ENCODE measurements at regions not wholly inside any gene's neighbourhood (a gene's known extent, or its start where the extent isn't known, plus 50 kb on each side); places are given as distances from the start of the nearest gene placed in this dataset.
"Not testable (repeated sequence)": the region's sequence is repeated elsewhere in the genome, so short reads cannot be mapped to it uniquely, and the experiment has no call there.

- no peaks in the 10 kb centered on the region for H3K4me1 Mint-ChIP-seq (ENCODE audit: insufficient read depth, unreplicated experiment)
- H3K9me3 Mint-ChIP-seq (ENCODE audit: unreplicated experiment) = no peaks in the 10 kb centered on the region
- ChIA-PET POLR2A (interaction anchor here (0.6 kb wide), 1 partner anchor 521 kb away, joined by 3 read pairs; no protein-coding TSS in a partner anchor), CTCF (interaction anchor here (1.0 kb wide), 1 partner anchor 19 kb away, joined by 3 read pairs; no protein-coding TSS in a partner anchor)
- no peak for DNase-seq (ENCODE audit: unreplicated experiment)
- H3K4me3 Mint-ChIP-seq (ENCODE audit: unreplicated experiment) = no peak overlapping the region
- no TSS peak for BruUV-seq (replicated peaks)
- H3K27me3 Mint-ChIP-seq (ENCODE audit: insufficient read depth, unreplicated experiment) = peaks cover 53% of the 10 kb centered on the region
- TF ChIP-seq CTCF (IDR thresholded peaks at IDR 0.05; ENCODE audit: unreplicated experiment) = no peak
- H3K36me3 Mint-ChIP-seq (ENCODE audit: insufficient read depth, unreplicated experiment) = no peaks in the 10 kb centered on the region
- intact Hi-C loops (cut with micrococcal nuclease) = no loop called here
- H3K27ac Mint-ChIP-seq (ENCODE audit: low read depth, unreplicated experiment) = no peak overlapping the region
Observed at GRCh38 chr21:35504277-35504676, 455.2 kb upstream of the RUNX1 start.

GRCh38 chr21:35503671-35504070 is 454.6 kb upstream of the RUNX1 start:
- DNase-seq (ENCODE audit: unreplicated experiment) = no peak
- no peak overlapping the region for H3K4me3 Mint-ChIP-seq (ENCODE audit: unreplicated experiment)
- POLR2A ChIA-PET = no interaction called here
- H3K27ac Mint-ChIP-seq (ENCODE audit: low read depth, unreplicated experiment) = no peak overlapping the region
- CTCF ChIA-PET = interaction anchor here (1.0 kb wide), 1 partner anchor 19 kb away, joined by 3 read pairs; no protein-coding TSS in a partner anchor
- no peaks in the 10 kb centered on the region for H3K9me3 Mint-ChIP-seq (ENCODE audit: unreplicated experiment)
- H3K36me3 Mint-ChIP-seq (ENCODE audit: insufficient read depth, unreplicated experiment) = no peaks in the 10 kb centered on the region
- H3K27me3 Mint-ChIP-seq (ENCODE audit: insufficient read depth, unreplicated experiment) = peaks cover 53% of the 10 kb centered on the region
- no TSS peak for BruUV-seq (replicated peaks)
- intact Hi-C loops (cut with micrococcal nuclease) = no loop called here
- TF ChIP-seq CTCF (IDR thresholded peaks at IDR 0.05; ENCODE audit: unreplicated experiment) = no peak
- no peaks in the 10 kb centered on the region for H3K4me1 Mint-ChIP-seq (ENCODE audit: insufficient read depth, unreplicated experiment)

GRCh38 chr21:35502821-35503220 is 453.7 kb upstream of the RUNX1 start:
- DNase-seq (ENCODE audit: unreplicated experiment) = no peak
- no TSS peak for BruUV-seq (replicated peaks)
- CTCF ChIA-PET = no interaction called here
- intact Hi-C loops (cut with micrococcal nuclease) = no loop called here
- Mint-ChIP-seq H3K27me3 (ENCODE audit: insufficient read depth, unreplicated experiment) (peaks cover 53% of the 10 kb centered on the region), H3K9me3 (ENCODE audit: unreplicated experiment) (no peaks in the 10 kb centered on the region), H3K36me3 (ENCODE audit: insufficient read depth, unreplicated experiment) (no peaks in the 10 kb centered on the region), H3K4me3 (ENCODE audit: unreplicated experiment) (no peak overlapping the region), H3K27ac (ENCODE audit: low read depth, unreplicated experiment) (no peak overlapping the region), H3K4me1 (ENCODE audit: insufficient read depth, unreplicated experiment) (no peaks in the 10 kb centered on the region)
- no peak for TF ChIP-seq CTCF (IDR thresholded peaks at IDR 0.05; ENCODE audit: unreplicated experiment)
- POLR2A ChIA-PET = no interaction called here

GRCh38 chr21:35497522-35497921 is 448.4 kb upstream of the RUNX1 start:
- DNase-seq (ENCODE audit: unreplicated experiment); BruUV-seq (replicated peaks); H3K4me3 Mint-ChIP-seq (ENCODE audit: unreplicated experiment); POLR2A ChIA-PET; CTCF ChIA-PET; H3K36me3 Mint-ChIP-seq (ENCODE audit: insufficient read depth, unreplicated experiment); intact Hi-C loops (cut with micrococcal nuclease); H3K4me1 Mint-ChIP-seq (ENCODE audit: insufficient read depth, unreplicated experiment); H3K27ac Mint-ChIP-seq (ENCODE audit: low read depth, unreplicated experiment); H3K9me3 Mint-ChIP-seq (ENCODE audit: unreplicated experiment): not testable (repeated sequence)
- H3K27me3 Mint-ChIP-seq (ENCODE audit: insufficient read depth, unreplicated experiment) = peaks cover 24% of the 10 kb centered on the region

All from MCF 10A (cell line).